ENCODE measurements at regions not wholly inside any gene's neighbourhood (a gene's known extent, or its start where the extent isn't known, plus 50 kb on each side); places are given as distances from the start of the nearest gene placed in this dataset.

GRCh38 chr11:82003024-82003423, 730.6 kb downstream of the FAM181B start:
- TF ChIP-seq, protein P1, sequence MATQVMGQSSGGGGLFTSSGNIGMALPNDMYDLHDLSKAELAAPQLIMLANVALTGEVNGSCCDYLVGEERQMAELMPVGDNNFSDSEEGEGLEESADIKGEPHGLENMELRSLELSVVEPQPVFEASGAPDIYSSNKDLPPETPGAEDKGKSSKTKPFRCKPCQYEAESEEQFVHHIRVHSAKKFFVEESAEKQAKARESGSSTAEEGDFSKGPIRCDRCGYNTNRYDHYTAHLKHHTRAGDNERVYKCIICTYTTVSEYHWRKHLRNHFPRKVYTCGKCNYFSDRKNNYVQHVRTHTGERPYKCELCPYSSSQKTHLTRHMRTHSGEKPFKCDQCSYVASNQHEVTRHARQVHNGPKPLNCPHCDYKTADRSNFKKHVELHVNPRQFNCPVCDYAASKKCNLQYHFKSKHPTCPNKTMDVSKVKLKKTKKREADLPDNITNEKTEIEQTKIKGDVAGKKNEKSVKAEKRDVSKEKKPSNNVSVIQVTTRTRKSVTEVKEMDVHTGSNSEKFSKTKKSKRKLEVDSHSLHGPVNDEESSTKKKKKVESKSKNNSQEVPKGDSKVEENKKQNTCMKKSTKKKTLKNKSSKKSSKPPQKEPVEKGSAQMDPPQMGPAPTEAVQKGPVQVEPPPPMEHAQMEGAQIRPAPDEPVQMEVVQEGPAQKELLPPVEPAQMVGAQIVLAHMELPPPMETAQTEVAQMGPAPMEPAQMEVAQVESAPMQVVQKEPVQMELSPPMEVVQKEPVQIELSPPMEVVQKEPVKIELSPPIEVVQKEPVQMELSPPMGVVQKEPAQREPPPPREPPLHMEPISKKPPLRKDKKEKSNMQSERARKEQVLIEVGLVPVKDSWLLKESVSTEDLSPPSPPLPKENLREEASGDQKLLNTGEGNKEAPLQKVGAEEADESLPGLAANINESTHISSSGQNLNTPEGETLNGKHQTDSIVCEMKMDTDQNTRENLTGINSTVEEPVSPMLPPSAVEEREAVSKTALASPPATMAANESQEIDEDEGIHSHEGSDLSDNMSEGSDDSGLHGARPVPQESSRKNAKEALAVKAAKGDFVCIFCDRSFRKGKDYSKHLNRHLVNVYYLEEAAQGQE (IDR thresholded peaks at IDR 0.05; ENCODE audit: low read depth) = no peak
- no peak for TF ChIP-seq CREB1 (IDR thresholded peaks at IDR 0.05; ENCODE audit: low read depth)
- no peak for TF ChIP-seq TEAD4 (IDR thresholded peaks at IDR 0.05)
- no peak for TF ChIP-seq TCF12 (IDR thresholded peaks at IDR 0.05; ENCODE audit: low read depth)
- no peak for TF ChIP-seq RAD21 (IDR thresholded peaks at IDR 0.05; ENCODE audit: low read depth)
- TF ChIP-seq TAF1 (IDR thresholded peaks at IDR 0.05; ENCODE audit: low read depth) = no peak

Measured in Ishikawa (cell line).